GM12878 (cell line): ENCODE measurements at regions not wholly inside any gene's neighbourhood (a gene's known extent, or its start where the extent isn't known, plus 50 kb on each side); places are given as distances from the start of the nearest gene placed in this dataset.

ENCODE experiments used
- ATAC-seq: fragments of 200-7000 bp; cut with Tn5 transposase; 3 replicates; pipeline ENCODE4 v1.9.1; 2020; ENCODE audit warnings: mild to moderate bottlenecking, moderate library complexity
- BruUV-seq: library from RNA; stranded (reverse); fragments of 400-500 nt; replicated peaks from 2 replicates; lab custom pipeline; 2021; lab: Mats Ljungman, UMichigan
- CTCF ChIA-PET: fragments of 300-600 bp; sonication (Branson Sonifier 250); formaldehyde crosslinking; extraction: SDS; loops from one replicate; lab custom pipeline; 2021; ENCODE audit warnings: inconsistent platforms; lab: Yijun Ruan, JAX
- POLR2A ChIA-PET: fragments of 350-600 bp; formaldehyde crosslinking; extraction: SDS; loops from one replicate; lab custom pipeline; 2021; ENCODE audit warnings: inconsistent platforms; lab: Charles Lee
- RAD21 ChIA-PET: fragments of 300-600 bp; sonication (Branson Sonifier 250); formaldehyde crosslinking; loops from one replicate; lab custom pipeline; 2023; ENCODE audit warnings: antibody characterized with exemption; ENCODE audit not compliant: unreplicated experiment; lab: Charles Lee
- SMC1A ChIA-PET: fragments of 300-600 bp; sonication (Branson Sonifier 250); formaldehyde crosslinking; loops from one replicate; lab custom pipeline; 2023; ENCODE audit not compliant: unreplicated experiment, uncharacterized antibody; lab: Charles Lee
- DNase-seq: peaks from one replicate; pipeline ENCODE4 v3.0.0-alpha.2; 2011; ENCODE audit warnings: low read depth, low spot score
- FAIRE-seq: peaks from 3 replicates; lab custom pipeline; 2011; peaks lifted over from hg19 to GRCh38; lab: Jason Lieb, UNC
- H2AFZ ChIP-seq: 2 replicates; pipeline ENCODE4 v1.6.0; 2011; ENCODE audit warnings: low read depth, low read length, control low read depth; ENCODE audit not compliant: control insufficient read depth
- H3K27ac ChIP-seq: 2 replicates; pipeline ENCODE4 v1.5.1; 2011; ENCODE audit warnings: control low read depth; ENCODE audit not compliant: control insufficient read depth, insufficient read depth
- H3K27me3 ChIP-seq, 2 experiments: replicated peaks in 1 of 2; 2 replicates each; pipeline versions ENCODE4 v1.6.0 to v1.6.1; 2011; ENCODE audit warnings: low read length in 1 of 2; ENCODE audit not compliant: control insufficient read depth in 2 of 2, insufficient read depth in 2 of 2
- H3K36me3 ChIP-seq, 2 experiments: 2 replicates each; pipeline ENCODE4 v1.5.1; 2011; ENCODE audit warnings: low read length in 1 of 2; ENCODE audit not compliant: control insufficient read depth in 2 of 2, insufficient read depth in 2 of 2
- H3K4me1 ChIP-seq: 2 replicates; pipeline ENCODE4 v1.6.1; 2011; ENCODE audit warnings: mild to moderate bottlenecking, low read length, moderate library complexity, mixed read lengths; ENCODE audit not compliant: control insufficient read depth, insufficient read depth
- H3K4me2 ChIP-seq: 2 replicates; pipeline ENCODE4 v1.6.0; 2011; ENCODE audit warnings: control low read depth; ENCODE audit not compliant: control insufficient read depth, insufficient read depth
- H3K4me3 ChIP-seq: fragments of 200-600 bp; sonication (generic); 2 replicates; pipeline ENCODE4 v1.5.1; 2016
- H3K79me2 ChIP-seq: 2 replicates; pipeline ENCODE4 v1.6.0; 2011; ENCODE audit warnings: low read length; ENCODE audit not compliant: control insufficient read depth, insufficient read depth
- H3K9ac ChIP-seq: 2 replicates; pipeline ENCODE4 v1.8.0; 2011; ENCODE audit warnings: low read length, control low read depth, mixed read lengths; ENCODE audit not compliant: control insufficient read depth, insufficient read depth
- H3K9me3 ChIP-seq: replicated peaks from 3 replicates; pipeline ENCODE4 v1.5.1; 2011; ENCODE audit warnings: mild to moderate bottlenecking, low read length; ENCODE audit not compliant: control insufficient read depth, insufficient read depth
- H4K20me1 ChIP-seq: 2 replicates; pipeline ENCODE4 v1.6.0; 2011; ENCODE audit not compliant: control insufficient read depth, insufficient read depth
- E2F4 ChIP-seq: IDR thresholded peaks from 2 replicates; pipeline ENCODE4 v1.6.1; 2012; ENCODE audit warnings: low read depth, low read length, improper control_type of control experiment
- ETV6 ChIP-seq, 2 experiments: fragments of 450-650 bp in 1 of 2; IDR thresholded peaks in 1 of 2; conservative IDR thresholded peaks in 1 of 2; 2 replicates each; pipeline ENCODE4 v1.6.1; 2014; ENCODE audit warnings: antibody characterized with exemption in 1 of 2, borderline replicate concordance in 1 of 2, low read depth in 1 of 2, mild to moderate bottlenecking in 1 of 2, moderate library complexity in 1 of 2
- EZH2 ChIP-seq: IDR thresholded peaks from 2 replicates; pipeline ENCODE4 v1.6.1; 2012; ENCODE audit warnings: low read depth, mild to moderate bottlenecking, control low read depth, inconsistent platforms, low read length, borderline replicate concordance; ENCODE audit not compliant: control insufficient read depth
- JUND ChIP-seq: IDR thresholded peaks from 2 replicates; pipeline ENCODE4 v1.6.1; 2012; ENCODE audit warnings: low read depth, mild to moderate bottlenecking, low read length, improper control_type of control experiment, moderate library complexity
- MXI1 ChIP-seq: fragments of 150-350 bp; IDR thresholded peaks from 2 replicates; pipeline ENCODE4 v1.6.1; 2011; ENCODE audit warnings: low read depth, mild to moderate bottlenecking, inconsistent platforms, low read length, improper control_type of control experiment
- NRF1 ChIP-seq: conservative IDR thresholded peaks from 2 replicates; pipeline ENCODE4 v1.6.1; 2011; ENCODE audit warnings: mild to moderate bottlenecking, low read depth, low read length, improper control_type of control experiment
- SIX5 ChIP-seq: IDR thresholded peaks from 2 replicates; pipeline ENCODE4 v1.6.1; 2011; ENCODE audit warnings: mild to moderate bottlenecking, low read depth, low read length, moderate library complexity; ENCODE audit not compliant: severe bottlenecking
- SREBF1 ChIP-seq: IDR thresholded peaks from 2 replicates; pipeline ENCODE4 v1.6.1; 2012; ENCODE audit warnings: mild to moderate bottlenecking, low read length
- ZNF274 ChIP-seq: IDR thresholded peaks from one replicate; pipeline ENCODE4 v1.8.0; 2011; ENCODE audit not compliant: insufficient read length, insufficient read depth
- WGBS: methylation state at CpG from one replicate; pipeline ENCODE4 v1.1.6; 2016; ENCODE audit warnings: low lambda C conversion rate; ENCODE audit not compliant: insufficient replicate concordance, insufficient coverage; ENCODE audit errors: missing lambda C conversion rate; 5-methylcytosine and 5-hydroxymethylcytosine counted together
- in situ Hi-C: fragments of 300-500 bp; cut with MboI; formaldehyde crosslinking; loops from 9 replicates; pipeline ENCODE4 v1.14.3; 2018; ENCODE audit warnings: mixed read lengths
- intact Hi-C: fragments of 100-400 bp; cut with micrococcal nuclease; formaldehyde crosslinking; loops from one replicate; pipeline ENCODE4 v1.14.2; 2022; ENCODE audit not compliant: unreplicated experiment
- TF ChIP-seq, protein P1 (sequence below): fragments of 450-650 bp; IDR thresholded peaks from 2 replicates; pipeline ENCODE4 v1.6.1; 2017; ENCODE audit warnings: low read depth, mild to moderate bottlenecking, moderate library complexity
- TF ChIP-seq, protein P2 (sequence below): IDR thresholded peaks from 2 replicates; pipeline ENCODE4 v1.6.1; 2012; ENCODE audit warnings: improper control_type of control experiment, low read depth, low read length; ENCODE audit not compliant: insufficient replicate concordance

DNA sequence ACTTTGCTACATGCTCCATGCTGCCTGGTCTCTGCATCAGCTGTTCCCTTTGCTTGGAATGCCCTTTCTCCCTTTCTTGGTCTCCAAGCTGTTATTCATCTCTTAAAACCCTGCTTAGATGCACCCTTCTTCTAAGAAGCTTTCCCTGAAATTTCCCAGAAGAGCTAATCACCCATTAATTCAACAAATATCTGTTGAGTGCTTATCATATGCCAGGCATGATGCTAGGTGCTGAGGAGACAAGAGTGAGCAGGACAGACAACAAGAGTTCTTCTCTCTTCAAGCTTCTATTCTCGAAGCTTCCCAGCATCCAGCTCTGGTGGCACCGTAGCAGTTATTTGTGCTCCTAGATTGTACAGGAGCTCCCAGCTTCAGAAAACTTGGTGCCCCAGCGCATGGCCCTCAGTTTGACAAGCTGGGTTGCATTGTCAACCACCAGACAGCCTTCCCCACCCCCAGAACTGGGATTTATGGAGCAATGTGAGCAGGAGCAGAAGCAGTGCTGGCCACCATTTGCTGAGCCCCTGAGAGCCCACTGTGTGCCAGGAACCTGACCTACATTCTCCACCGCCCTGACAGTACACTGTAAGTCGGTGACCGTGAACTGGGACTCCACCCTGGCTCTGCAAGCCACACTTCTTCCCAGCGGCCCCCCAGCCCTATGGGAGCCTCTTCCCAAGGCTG lies 68.0 kb upstream of the ACOT11 start (continued):
- TF ChIP-seq ETV6 (conservative IDR thresholded peaks at IDR 0.05 in 1 of 2, IDR thresholded peaks at IDR 0.05 in 1 of 2; ENCODE audit: borderline replicate concordance in 1 of 2, low read depth in 1 of 2) (no peak), ZNF274 (no peak), JUND (no peak), E2F4 (no peak)
- TF ChIP-seq, protein P1, sequence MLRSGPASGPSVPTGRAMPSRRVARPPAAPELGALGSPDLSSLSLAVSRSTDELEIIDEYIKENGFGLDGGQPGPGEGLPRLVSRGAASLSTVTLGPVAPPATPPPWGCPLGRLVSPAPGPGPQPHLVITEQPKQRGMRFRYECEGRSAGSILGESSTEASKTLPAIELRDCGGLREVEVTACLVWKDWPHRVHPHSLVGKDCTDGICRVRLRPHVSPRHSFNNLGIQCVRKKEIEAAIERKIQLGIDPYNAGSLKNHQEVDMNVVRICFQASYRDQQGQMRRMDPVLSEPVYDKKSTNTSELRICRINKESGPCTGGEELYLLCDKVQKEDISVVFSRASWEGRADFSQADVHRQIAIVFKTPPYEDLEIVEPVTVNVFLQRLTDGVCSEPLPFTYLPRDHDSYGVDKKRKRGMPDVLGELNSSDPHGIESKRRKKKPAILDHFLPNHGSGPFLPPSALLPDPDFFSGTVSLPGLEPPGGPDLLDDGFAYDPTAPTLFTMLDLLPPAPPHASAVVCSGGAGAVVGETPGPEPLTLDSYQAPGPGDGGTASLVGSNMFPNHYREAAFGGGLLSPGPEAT: no peak

DNA sequence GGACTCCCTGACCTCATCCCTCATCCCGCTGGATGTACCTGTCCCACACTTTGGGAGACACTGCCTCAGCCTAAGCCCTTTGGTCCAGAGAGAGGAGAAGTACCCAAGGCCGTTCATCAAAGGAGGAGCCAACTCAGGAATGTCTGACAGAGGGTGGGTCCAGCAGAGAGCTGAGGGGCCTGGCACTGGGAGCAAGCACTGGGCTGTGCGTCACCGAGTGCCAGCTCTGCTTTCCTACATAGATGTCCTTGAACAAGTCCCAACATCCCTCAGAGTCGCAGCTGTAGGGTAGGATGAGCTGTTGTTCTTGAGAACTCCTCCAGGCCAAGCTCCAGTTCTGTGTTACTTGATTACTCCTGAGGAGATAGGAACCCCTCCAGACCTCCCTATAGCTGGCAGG lies 68.8 kb upstream of the ACOT11 start:
- in situ Hi-C loops (no loop called here), intact Hi-C loops (no loop called here)
- no peak overlapping the region for H3K4me2 ChIP-seq
- ChIA-PET CTCF (interaction anchor here (1.0 kb wide), 1 partner anchor 10 kb away, joined by 4 read pairs; no protein-coding TSS in a partner anchor), SMC1A (interaction anchor here (1.0 kb wide), 2 partner anchors 123 to 356 kb away, joined by 3 read pairs; no protein-coding TSS in a partner anchor), RAD21 (no interaction called here), POLR2A (no interaction called here)
- peaks cover 7 to 10% of the 10 kb centered on the region in 2 experiments for H3K27me3 ChIP-seq
- no peak overlapping the region for H3K4me3 ChIP-seq
- BruUV-seq: no TSS peak
- no peak for TF ChIP-seq SREBF1
- TF ChIP-seq, protein P2, sequence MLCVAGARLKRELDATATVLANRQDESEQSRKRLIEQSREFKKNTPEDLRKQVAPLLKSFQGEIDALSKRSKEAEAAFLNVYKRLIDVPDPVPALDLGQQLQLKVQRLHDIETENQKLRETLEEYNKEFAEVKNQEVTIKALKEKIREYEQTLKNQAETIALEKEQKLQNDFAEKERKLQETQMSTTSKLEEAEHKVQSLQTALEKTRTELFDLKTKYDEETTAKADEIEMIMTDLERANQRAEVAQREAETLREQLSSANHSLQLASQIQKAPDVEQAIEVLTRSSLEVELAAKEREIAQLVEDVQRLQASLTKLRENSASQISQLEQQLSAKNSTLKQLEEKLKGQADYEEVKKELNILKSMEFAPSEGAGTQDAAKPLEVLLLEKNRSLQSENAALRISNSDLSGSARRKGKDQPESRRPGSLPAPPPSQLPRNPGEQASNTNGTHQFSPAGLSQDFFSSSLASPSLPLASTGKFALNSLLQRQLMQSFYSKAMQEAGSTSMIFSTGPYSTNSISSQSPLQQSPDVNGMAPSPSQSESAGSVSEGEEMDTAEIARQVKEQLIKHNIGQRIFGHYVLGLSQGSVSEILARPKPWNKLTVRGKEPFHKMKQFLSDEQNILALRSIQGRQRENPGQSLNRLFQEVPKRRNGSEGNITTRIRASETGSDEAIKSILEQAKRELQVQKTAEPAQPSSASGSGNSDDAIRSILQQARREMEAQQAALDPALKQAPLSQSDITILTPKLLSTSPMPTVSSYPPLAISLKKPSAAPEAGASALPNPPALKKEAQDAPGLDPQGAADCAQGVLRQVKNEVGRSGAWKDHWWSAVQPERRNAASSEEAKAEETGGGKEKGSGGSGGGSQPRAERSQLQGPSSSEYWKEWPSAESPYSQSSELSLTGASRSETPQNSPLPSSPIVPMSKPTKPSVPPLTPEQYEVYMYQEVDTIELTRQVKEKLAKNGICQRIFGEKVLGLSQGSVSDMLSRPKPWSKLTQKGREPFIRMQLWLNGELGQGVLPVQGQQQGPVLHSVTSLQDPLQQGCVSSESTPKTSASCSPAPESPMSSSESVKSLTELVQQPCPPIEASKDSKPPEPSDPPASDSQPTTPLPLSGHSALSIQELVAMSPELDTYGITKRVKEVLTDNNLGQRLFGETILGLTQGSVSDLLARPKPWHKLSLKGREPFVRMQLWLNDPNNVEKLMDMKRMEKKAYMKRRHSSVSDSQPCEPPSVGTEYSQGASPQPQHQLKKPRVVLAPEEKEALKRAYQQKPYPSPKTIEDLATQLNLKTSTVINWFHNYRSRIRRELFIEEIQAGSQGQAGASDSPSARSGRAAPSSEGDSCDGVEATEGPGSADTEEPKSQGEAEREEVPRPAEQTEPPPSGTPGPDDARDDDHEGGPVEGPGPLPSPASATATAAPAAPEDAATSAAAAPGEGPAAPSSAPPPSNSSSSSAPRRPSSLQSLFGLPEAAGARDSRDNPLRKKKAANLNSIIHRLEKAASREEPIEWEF: no peak
- TF ChIP-seq SIX5: no peak
- no peak for TF ChIP-seq NRF1
- no peak for TF ChIP-seq EZH2
- TF ChIP-seq MXI1: no peak
- WGBS: 53% methylated on average over 5 of the region's 5 CpGs
- FAIRE-seq (no peak), ATAC-seq (no peak), DNase-seq (no peak)
- H3K79me2 ChIP-seq: no peaks in the 10 kb centered on the region
- no peak overlapping the region for H2AFZ ChIP-seq
- no peaks in the 10 kb centered on the region for H4K20me1 ChIP-seq
- no peaks in the 10 kb centered on the region for H3K9me3 ChIP-seq
- peaks cover 14% of the 10 kb centered on the region for H3K4me1 ChIP-seq
- no peaks in the 10 kb centered on the region for H3K36me3 ChIP-seq
- no peak overlapping the region for H3K9ac ChIP-seq
- no peak overlapping the region for H3K27ac ChIP-seq
